Mesothelial cell of epicardium (in vitro differentiated cells): ENCODE measurements at regions not wholly inside any gene's neighbourhood (a gene's known extent, or its start where the extent isn't known, plus 50 kb on each side); places are given as distances from the start of the nearest gene placed in this dataset.
"Not testable (repeated sequence)": the region's sequence is repeated elsewhere in the genome, so short reads cannot be mapped to it uniquely, and the experiment has no call there.

Experiments
- DNase-seq, 2 experiments: peaks; one replicate each; pipeline ENCODE4 v3.0.0; 2021; ENCODE audit warnings: low spot score in 2 of 2; ENCODE audit not compliant: unreplicated experiment in 2 of 2
- H3K27ac Mint-ChIP-seq: 2 replicates; pipeline ENCODE4 v1.8.0; 2021; ENCODE audit warnings: mixed read lengths
- H3K27me3 Mint-ChIP-seq: 2 replicates; pipeline ENCODE4 v1.8.0; 2021; ENCODE audit warnings: low read depth, mixed read lengths
- H3K36me3 Mint-ChIP-seq: 2 replicates; pipeline ENCODE4 v1.8.0; 2021; ENCODE audit warnings: mixed read lengths
- H3K4me1 Mint-ChIP-seq: 2 replicates; pipeline ENCODE4 v1.8.0; 2021; ENCODE audit warnings: mixed read lengths
- H3K4me3 Mint-ChIP-seq: 2 replicates; pipeline ENCODE4 v1.8.0; 2021; ENCODE audit warnings: mild to moderate bottlenecking, moderate library complexity, mixed read lengths
- H3K9me3 Mint-ChIP-seq: 2 replicates; pipeline ENCODE4 v1.8.0; 2021; ENCODE audit warnings: mixed read lengths
- TF ChIP-seq, protein P1 (sequence below): fragments of 200-600 bp; sonication (generic); IDR thresholded peaks from one replicate; pipeline ENCODE4 v1.5.0; 2021; ENCODE audit warnings: antibody characterized with exemption; ENCODE audit not compliant: unreplicated experiment

- no peak for DNase-seq
- Mint-ChIP-seq H3K27ac (no peak overlapping the region), H3K27me3 (no peaks in the 10 kb centered on the region), H3K4me1 (peaks cover 19% of the 10 kb centered on the region), H3K36me3 (no peaks in the 10 kb centered on the region), H3K9me3 (peaks cover 32% of the 10 kb centered on the region), H3K4me3 (no peak overlapping the region)
- TF ChIP-seq, protein P1, sequence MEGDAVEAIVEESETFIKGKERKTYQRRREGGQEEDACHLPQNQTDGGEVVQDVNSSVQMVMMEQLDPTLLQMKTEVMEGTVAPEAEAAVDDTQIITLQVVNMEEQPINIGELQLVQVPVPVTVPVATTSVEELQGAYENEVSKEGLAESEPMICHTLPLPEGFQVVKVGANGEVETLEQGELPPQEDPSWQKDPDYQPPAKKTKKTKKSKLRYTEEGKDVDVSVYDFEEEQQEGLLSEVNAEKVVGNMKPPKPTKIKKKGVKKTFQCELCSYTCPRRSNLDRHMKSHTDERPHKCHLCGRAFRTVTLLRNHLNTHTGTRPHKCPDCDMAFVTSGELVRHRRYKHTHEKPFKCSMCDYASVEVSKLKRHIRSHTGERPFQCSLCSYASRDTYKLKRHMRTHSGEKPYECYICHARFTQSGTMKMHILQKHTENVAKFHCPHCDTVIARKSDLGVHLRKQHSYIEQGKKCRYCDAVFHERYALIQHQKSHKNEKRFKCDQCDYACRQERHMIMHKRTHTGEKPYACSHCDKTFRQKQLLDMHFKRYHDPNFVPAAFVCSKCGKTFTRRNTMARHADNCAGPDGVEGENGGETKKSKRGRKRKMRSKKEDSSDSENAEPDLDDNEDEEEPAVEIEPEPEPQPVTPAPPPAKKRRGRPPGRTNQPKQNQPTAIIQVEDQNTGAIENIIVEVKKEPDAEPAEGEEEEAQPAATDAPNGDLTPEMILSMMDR, result no peak
These were observed 966.8 kb upstream of the CITED2 start for GRCh38 chr6:140341272-140341671.

GRCh38 chr6:140340795-140341194 lies 966.3 kb upstream of the CITED2 start:
- no peak for DNase-seq
- Mint-ChIP-seq H3K4me3 (no peak overlapping the region), H3K4me1 (peaks cover 19% of the 10 kb centered on the region), H3K36me3 (no peaks in the 10 kb centered on the region), H3K27me3 (no peaks in the 10 kb centered on the region), H3K9me3 (peaks cover 36% of the 10 kb centered on the region), H3K27ac (no peak overlapping the region)
- TF ChIP-seq, protein P1, result no peak

GRCh38 chr6:140339084-140339483 lies 964.6 kb upstream of the CITED2 start:
- H3K36me3 Mint-ChIP-seq, H3K4me3 Mint-ChIP-seq, DNase-seq, H3K27me3 Mint-ChIP-seq, H3K4me1 Mint-ChIP-seq, H3K27ac Mint-ChIP-seq: not testable (repeated sequence)
- H3K9me3 Mint-ChIP-seq, result peaks cover 43% of the 10 kb centered on the region

- TF ChIP-seq, protein P1, result no peak
- Mint-ChIP-seq H3K36me3 (no peaks in the 10 kb centered on the region), H3K4me1 (peaks cover 14% of the 10 kb centered on the region), H3K27me3 (no peaks in the 10 kb centered on the region), H3K4me3 (no peak overlapping the region), H3K27ac (peak overlapping the region; percentile 76), H3K9me3 (peaks cover 18% of the 10 kb centered on the region)
- DNase-seq, result no peak
These were observed 947.4 kb upstream of the CITED2 start for GRCh38 chr6:140321891-140322290.

GRCh38 chr6:140320081-140321080 lies 945.9 kb upstream of the CITED2 start:
- no peak for DNase-seq
- Mint-ChIP-seq H3K27ac (no peak overlapping the region), H3K9me3 (peaks cover 9% of the 10 kb centered on the region), H3K4me1 (peaks cover 14% of the 10 kb centered on the region), H3K27me3 (no peaks in the 10 kb centered on the region), H3K36me3 (no peaks in the 10 kb centered on the region), H3K4me3 (no peak overlapping the region)
- TF ChIP-seq, protein P1, result no peak

DNA sequence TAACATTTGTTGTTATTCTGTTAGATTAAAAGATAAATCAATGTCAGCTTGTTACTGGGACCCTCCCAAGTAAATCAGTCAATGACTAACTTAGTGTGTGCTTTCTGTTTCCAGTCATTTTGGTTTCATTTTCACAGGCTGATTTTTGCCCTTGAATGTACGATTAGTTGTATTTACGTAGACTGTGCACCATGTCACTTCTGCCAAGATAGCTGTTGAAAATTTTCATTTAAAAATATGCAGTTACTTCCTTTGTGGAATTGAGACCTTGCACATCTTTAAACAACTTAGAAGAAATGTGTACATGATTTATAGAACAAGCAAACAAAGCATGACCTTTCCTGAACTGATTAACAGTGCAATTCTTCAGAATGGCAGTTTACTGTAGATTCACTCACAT lies 944.8 kb upstream of the CITED2 start:
- TF ChIP-seq, protein P1, result no peak
- H3K27me3 Mint-ChIP-seq, result no peaks in the 10 kb centered on the region
- peaks cover 4% of the 10 kb centered on the region for H3K9me3 Mint-ChIP-seq
- no peak overlapping the region for H3K27ac Mint-ChIP-seq
- H3K4me3 Mint-ChIP-seq, result no peak overlapping the region
- H3K4me1 Mint-ChIP-seq, result peaks cover 14% of the 10 kb centered on the region
- DNase-seq, result no peak
- no peaks in the 10 kb centered on the region for H3K36me3 Mint-ChIP-seq
